DOHH2 (cell line): ENCODE measurements at regions not wholly inside any gene's neighbourhood (a gene's known extent, or its start where the extent isn't known, plus 50 kb on each side); places are given as distances from the start of the nearest gene placed in this dataset.

Experiments
- H3F3A ChIP-seq: fragments of 200-600 bp; sonication (generic), shearing (Covaris generic); 2 replicates; pipeline ENCODE4 v1.6.0; 2016; ENCODE audit warnings: antibody characterized with exemption, mild to moderate bottlenecking; ENCODE audit not compliant: control insufficient read depth, insufficient read depth
- H3K27ac ChIP-seq: fragments of 200-600 bp; sonication (generic); 2 replicates; pipeline ENCODE4 v1.5.1; 2014; ENCODE audit warnings: low read depth, mild to moderate bottlenecking, low read length, moderate library complexity
- H3K27me3 ChIP-seq: fragments of 200-600 bp; sonication (generic); 2 replicates; pipeline ENCODE4 v1.6.1; 2014; ENCODE audit warnings: mild to moderate bottlenecking, low read length, mixed read lengths; ENCODE audit not compliant: control insufficient read depth
- H3K36me3 ChIP-seq: fragments of 200-600 bp; sonication (generic); 2 replicates; pipeline ENCODE4 v1.6.1; 2014; ENCODE audit warnings: mild to moderate bottlenecking, low read length, moderate library complexity, mixed read lengths; ENCODE audit not compliant: control insufficient read depth
- H3K4me1 ChIP-seq: fragments of 200-600 bp; sonication (generic); 2 replicates; pipeline ENCODE4 v1.6.1; 2014; ENCODE audit warnings: mild to moderate bottlenecking, low read length, mixed read lengths; ENCODE audit not compliant: control insufficient read depth
- H3K4me2 ChIP-seq: fragments of 200-600 bp; sonication (generic); 2 replicates; pipeline ENCODE4 v1.6.0; 2014; ENCODE audit warnings: mild to moderate bottlenecking, low read length, moderate library complexity
- H3K4me3 ChIP-seq: fragments of 200-600 bp; sonication (generic); 2 replicates; pipeline ENCODE4 v1.5.1; 2014; ENCODE audit warnings: mild to moderate bottlenecking, low read length, mixed read lengths
- H3K79me2 ChIP-seq: fragments of 200-600 bp; sonication (generic); 2 replicates; pipeline ENCODE4 v1.6.1; 2014; ENCODE audit warnings: mild to moderate bottlenecking, low read length, mixed read lengths; ENCODE audit not compliant: control insufficient read depth
- H3K9me2 ChIP-seq: fragments of 200-600 bp; sonication (generic); replicated peaks from 2 replicates; pipeline ENCODE4 v1.6.1; 2014; ENCODE audit warnings: mild to moderate bottlenecking, low read length, mixed read lengths; ENCODE audit not compliant: control insufficient read depth
- H3K9me3 ChIP-seq: fragments of 200-600 bp; sonication (generic); 2 replicates; pipeline ENCODE4 v1.6.1; 2014; ENCODE audit warnings: antibody characterized with exemption, low read length, mixed read lengths; ENCODE audit not compliant: control insufficient read depth, insufficient read depth
- H4K20me1 ChIP-seq: fragments of 200-600 bp; sonication (generic); 2 replicates; pipeline ENCODE4 v1.6.0; 2014; ENCODE audit warnings: low read depth, mild to moderate bottlenecking, antibody characterized with exemption, low read length, moderate library complexity; ENCODE audit not compliant: control insufficient read depth, insufficient read depth
- EZH2phosphoT487 ChIP-seq: fragments of 200-600 bp; sonication (generic); IDR thresholded peaks from 2 replicates; pipeline ENCODE4 v1.6.1; 2017; ENCODE audit warnings: borderline replicate concordance, mild to moderate bottlenecking, antibody characterized with exemption, low read length, moderate library complexity, mixed read lengths
- TF ChIP-seq, protein P1 (sequence below): fragments of 200-600 bp; sonication (generic); IDR thresholded peaks from one replicate; pipeline ENCODE4 v1.5.1; 2014; ENCODE audit warnings: antibody characterized with exemption, mild to moderate bottlenecking, low read depth, low read length; ENCODE audit not compliant: poor library complexity, severe bottlenecking

DNA sequence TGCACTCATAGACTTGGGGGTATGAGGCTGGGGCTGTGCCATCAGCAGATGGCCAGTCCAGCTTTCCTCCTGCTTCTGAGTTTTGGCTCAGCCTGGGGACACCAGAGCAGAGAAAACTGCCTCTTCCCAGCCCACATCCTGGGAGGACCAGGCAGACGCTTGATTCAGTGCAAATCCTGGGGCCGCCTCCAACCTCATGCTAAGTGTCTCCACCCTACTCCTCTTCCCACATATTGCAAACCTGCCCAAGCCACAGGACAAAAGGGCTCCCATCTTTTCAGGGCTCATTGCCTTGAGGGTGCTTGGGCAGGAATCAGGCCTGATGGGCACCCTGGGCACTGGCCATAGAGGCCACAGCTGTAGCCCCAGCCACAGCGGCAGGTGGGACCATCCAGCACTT is 79.7 kb upstream of the SHANK2 start:
- no peak overlapping the region for H3K4me3 ChIP-seq
- TF ChIP-seq EZH2phosphoT487 = no peak
- TF ChIP-seq, protein P1, sequence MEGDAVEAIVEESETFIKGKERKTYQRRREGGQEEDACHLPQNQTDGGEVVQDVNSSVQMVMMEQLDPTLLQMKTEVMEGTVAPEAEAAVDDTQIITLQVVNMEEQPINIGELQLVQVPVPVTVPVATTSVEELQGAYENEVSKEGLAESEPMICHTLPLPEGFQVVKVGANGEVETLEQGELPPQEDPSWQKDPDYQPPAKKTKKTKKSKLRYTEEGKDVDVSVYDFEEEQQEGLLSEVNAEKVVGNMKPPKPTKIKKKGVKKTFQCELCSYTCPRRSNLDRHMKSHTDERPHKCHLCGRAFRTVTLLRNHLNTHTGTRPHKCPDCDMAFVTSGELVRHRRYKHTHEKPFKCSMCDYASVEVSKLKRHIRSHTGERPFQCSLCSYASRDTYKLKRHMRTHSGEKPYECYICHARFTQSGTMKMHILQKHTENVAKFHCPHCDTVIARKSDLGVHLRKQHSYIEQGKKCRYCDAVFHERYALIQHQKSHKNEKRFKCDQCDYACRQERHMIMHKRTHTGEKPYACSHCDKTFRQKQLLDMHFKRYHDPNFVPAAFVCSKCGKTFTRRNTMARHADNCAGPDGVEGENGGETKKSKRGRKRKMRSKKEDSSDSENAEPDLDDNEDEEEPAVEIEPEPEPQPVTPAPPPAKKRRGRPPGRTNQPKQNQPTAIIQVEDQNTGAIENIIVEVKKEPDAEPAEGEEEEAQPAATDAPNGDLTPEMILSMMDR = no peak
- H4K20me1 ChIP-seq = no peaks in the 10 kb centered on the region
- H3K27me3 ChIP-seq = no peaks in the 10 kb centered on the region
- H3K27ac ChIP-seq = no peak overlapping the region
- no peaks in the 10 kb centered on the region for H3K4me1 ChIP-seq
- no peaks in the 10 kb centered on the region for H3K79me2 ChIP-seq
- no peak overlapping the region for H3K4me2 ChIP-seq
- H3F3A ChIP-seq = no peaks in the 10 kb centered on the region
- H3K9me2 ChIP-seq = no peaks in the 10 kb centered on the region
- H3K9me3 ChIP-seq = peaks cover 30% of the 10 kb centered on the region
- no peaks in the 10 kb centered on the region for H3K36me3 ChIP-seq

DNA sequence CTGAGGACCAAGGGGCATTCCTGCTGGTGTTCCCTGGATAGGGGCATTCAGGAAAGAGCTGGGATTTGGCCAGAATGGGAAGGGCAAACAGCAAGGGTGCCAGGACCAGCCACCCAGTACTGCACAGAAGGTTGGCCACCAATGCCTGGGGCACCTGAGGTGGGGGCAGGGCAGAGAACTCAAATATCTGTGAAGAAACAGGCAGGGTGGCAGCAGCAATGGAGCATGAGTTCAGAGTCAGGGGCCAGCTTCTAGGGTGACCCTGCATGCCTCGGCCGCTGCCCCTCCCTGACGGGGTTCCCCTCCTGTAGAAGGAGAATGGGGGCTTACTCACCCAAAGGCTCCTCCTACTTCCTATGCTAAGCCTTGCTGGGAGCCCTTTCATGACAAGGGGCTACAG is 79.3 kb upstream of the SHANK2 start:
- Histone ChIP-seq H4K20me1 (no peaks in the 10 kb centered on the region), H3K79me2 (no peaks in the 10 kb centered on the region), H3K36me3 (no peaks in the 10 kb centered on the region), H3K4me2 (no peak overlapping the region), H3K27me3 (no peaks in the 10 kb centered on the region), H3F3A (no peaks in the 10 kb centered on the region), H3K9me2 (no peaks in the 10 kb centered on the region), H3K4me3 (no peak overlapping the region), H3K9me3 (peaks cover 30% of the 10 kb centered on the region), H3K4me1 (no peaks in the 10 kb centered on the region), H3K27ac (no peak overlapping the region)
- TF ChIP-seq, protein P1 = no peak
- no peak for TF ChIP-seq EZH2phosphoT487

DNA sequence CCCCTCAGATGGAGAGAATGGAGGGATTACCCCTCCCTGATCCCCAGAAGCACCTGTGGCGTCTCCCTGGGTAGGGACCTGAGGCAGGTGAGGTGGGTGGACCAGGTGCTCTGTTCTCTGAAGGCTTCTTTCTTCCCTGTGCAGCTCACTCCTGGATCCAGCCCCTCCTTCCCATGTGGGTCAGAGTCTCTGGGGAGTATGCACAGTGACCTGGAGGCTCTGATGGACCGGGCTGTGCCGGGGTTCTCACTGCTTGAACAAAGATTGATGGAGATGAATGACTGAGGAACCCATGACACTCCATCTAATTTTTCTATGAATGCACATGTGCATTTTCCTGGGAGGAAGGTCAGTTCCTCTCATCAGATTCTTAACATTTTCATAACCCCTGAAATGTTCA is 78.6 kb upstream of the SHANK2 start:
- Histone ChIP-seq H3K4me3 (no peak overlapping the region), H3K9me3 (peaks cover 30% of the 10 kb centered on the region), H3K36me3 (no peaks in the 10 kb centered on the region), H3K27me3 (no peaks in the 10 kb centered on the region), H3K27ac (no peak overlapping the region), H3K79me2 (no peaks in the 10 kb centered on the region), H3K4me1 (no peaks in the 10 kb centered on the region), H4K20me1 (no peaks in the 10 kb centered on the region), H3F3A (no peaks in the 10 kb centered on the region), H3K9me2 (no peaks in the 10 kb centered on the region), H3K4me2 (no peak overlapping the region)
- TF ChIP-seq, protein P1 = no peak
- TF ChIP-seq EZH2phosphoT487 = no peak

DNA sequence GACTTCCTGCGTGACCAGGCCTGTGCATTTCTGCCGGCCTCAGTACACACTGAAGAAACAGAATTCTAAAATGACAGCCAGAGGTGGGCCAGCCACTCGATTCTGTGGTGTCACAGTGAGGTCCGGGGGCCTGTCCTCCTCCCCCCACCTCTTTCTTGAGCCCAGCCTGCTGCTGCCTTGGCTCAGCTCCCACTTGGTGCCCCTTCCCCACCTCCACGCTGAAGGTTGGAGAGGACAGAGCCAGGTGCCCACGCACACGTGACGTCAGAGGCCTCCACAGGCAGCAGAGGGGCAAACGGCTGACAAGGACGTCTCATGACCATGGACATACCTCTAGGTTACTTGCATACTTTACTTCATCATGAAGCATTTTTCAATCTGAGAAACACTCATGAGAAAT is 78.0 kb upstream of the SHANK2 start:
- Histone ChIP-seq H3K9me3 (peaks cover 30% of the 10 kb centered on the region), H3K4me1 (no peaks in the 10 kb centered on the region), H3K4me3 (no peak overlapping the region), H4K20me1 (no peaks in the 10 kb centered on the region), H3K79me2 (no peaks in the 10 kb centered on the region), H3F3A (no peaks in the 10 kb centered on the region), H3K4me2 (no peak overlapping the region), H3K27me3 (no peaks in the 10 kb centered on the region), H3K36me3 (no peaks in the 10 kb centered on the region), H3K27ac (no peak overlapping the region), H3K9me2 (no peaks in the 10 kb centered on the region)
- no peak for TF ChIP-seq EZH2phosphoT487
- TF ChIP-seq, protein P1 = no peak
